ENCODE measurements at regions not wholly inside any gene's neighbourhood (a gene's known extent, or its start where the extent isn't known, plus 50 kb on each side); places are given as distances from the start of the nearest gene placed in this dataset.

- ChIA-PET POLR2A (no interaction called here), CTCF (no interaction called here)
These were observed 283.5 kb downstream of the LRATD1 start for GRCh38 chr2:14915983-14916382.

More at GRCh38 chr2:14915983-14916382, 283.5 kb downstream of the LRATD1 start:
- ATAC-seq (ENCODE audit: low read depth), result no peak
- no peak overlapping the region for H3K27ac ChIP-seq (ENCODE audit: low read length in 2 of 2)
- TF ChIP-seq CTCF (IDR thresholded peaks at IDR 0.05), result no peak
- TF ChIP-seq EZH2 (IDR thresholded peaks at IDR 0.05; ENCODE audit: borderline replicate concordance, insufficient read depth, low read depth, low read length, poor library complexity, severe bottlenecking), result no peak
- H2AFZ ChIP-seq (ENCODE audit: insufficient read depth, low read depth, low read length, poor library complexity, severe bottlenecking), result no peak overlapping the region
- peaks cover 3% of the 10 kb centered on the region for H3K9me3 Mint-ChIP-seq (ENCODE audit: insufficient read depth)
- intact Hi-C loops (cut with micrococcal nuclease), result no loop called here
- no peak overlapping the region for H3K4me3 ChIP-seq (ENCODE audit: control extremely low read depth in 1 of 5, extremely low read depth in 1 of 5, insufficient read depth in 1 of 5, low read depth in 2 of 5, low read length in 4 of 5)
- H3K27me3 Mint-ChIP-seq, result no peaks in the 10 kb centered on the region
- no CpG with 5 or more reads among the region's 4 CpGs for whole genome bisulfite sequencing (ENCODE audit: insufficient coverage)
- no peak overlapping the region for H3K9ac ChIP-seq (ENCODE audit: low read length)
- H3K4me2 ChIP-seq (replicated peaks; ENCODE audit: low read depth, low read length, poor library complexity, severe bottlenecking), result no peak overlapping the region
- no peak for DNase-seq
- no peaks in the 10 kb centered on the region for H3K27me3 ChIP-seq (replicated peaks in 1 of 4; ENCODE audit: control extremely low read depth in 1 of 4, control insufficient read depth in 3 of 4, insufficient read depth in 4 of 4, low read length in 3 of 4)
- H3K9me3 ChIP-seq (ENCODE audit: control extremely low read depth in 1 of 3, control insufficient read depth in 2 of 3, insufficient read depth in 1 of 3, low read length in 2 of 3), result no peaks in the 10 kb centered on the region
- H4K20me1 ChIP-seq (ENCODE audit: control insufficient read depth, insufficient read depth, low read length, poor library complexity, severe bottlenecking), result no peaks in the 10 kb centered on the region
- no peak overlapping the region for H3K27ac Mint-ChIP-seq
- H3K4me1 Mint-ChIP-seq, result no peaks in the 10 kb centered on the region
- H3K79me2 ChIP-seq (ENCODE audit: control insufficient read depth, insufficient read depth, low read length), result no peaks in the 10 kb centered on the region
- H3K4me1 ChIP-seq (ENCODE audit: control insufficient read depth in 2 of 2, insufficient read depth in 2 of 2, low read length in 2 of 2), result no peaks in the 10 kb centered on the region
- no peaks in the 10 kb centered on the region for H3K36me3 ChIP-seq (replicated peaks in 1 of 2; ENCODE audit: control extremely low read depth in 1 of 2, control insufficient read depth in 1 of 2, extremely low read depth in 1 of 2, insufficient read depth in 2 of 2, low read length in 1 of 2)
- H3K4me3 Mint-ChIP-seq, result no peak overlapping the region

All from B cell (primary cell).